Fibroblast of the conjunctiva (primary cell): ENCODE measurements at regions not wholly inside any gene's neighbourhood (a gene's known extent, or its start where the extent isn't known, plus 50 kb on each side); places are given as distances from the start of the nearest gene placed in this dataset.

Experiments used
- DNase-seq: peaks from one replicate; pipeline ENCODE4 v3.0.0-alpha.2; 2010; ENCODE audit warnings: low read depth

- DNase-seq = no peak
Observed at GRCh38 chr20:24762791-24763350, 186.2 kb upstream of the CST7 start.

DNA sequence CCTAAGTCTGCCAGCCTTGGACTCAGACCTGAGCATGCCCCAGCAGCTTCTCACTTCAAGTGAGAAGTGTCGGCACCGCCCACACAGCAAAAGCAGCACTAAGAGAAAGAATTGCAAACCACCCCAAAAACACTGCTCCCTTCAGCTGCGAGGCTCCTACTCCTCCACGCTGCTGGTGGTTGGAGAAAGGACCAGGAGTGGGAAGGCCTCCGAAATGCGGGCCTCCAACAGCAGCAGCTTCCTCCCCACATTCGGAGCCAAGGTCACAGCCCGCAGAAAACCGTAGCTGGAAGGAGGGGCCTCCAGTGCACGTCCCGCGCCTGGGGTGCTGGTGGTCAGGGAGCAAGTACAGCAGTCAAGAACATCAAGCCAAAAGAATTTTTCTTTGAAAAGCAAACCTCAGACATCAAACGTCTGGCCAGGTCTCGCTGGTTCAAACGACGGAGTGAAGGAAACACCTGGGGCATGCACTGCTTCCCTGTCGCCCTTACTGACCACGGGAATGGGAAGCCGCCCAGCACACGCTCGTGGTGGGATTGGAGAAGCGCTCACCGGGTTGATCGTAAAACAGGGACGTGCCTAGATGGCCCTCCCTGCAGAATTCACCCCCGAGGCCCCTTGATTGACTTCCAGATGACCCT, 185.6 kb upstream of the CST7 start:
- DNase-seq = no peak

DNA sequence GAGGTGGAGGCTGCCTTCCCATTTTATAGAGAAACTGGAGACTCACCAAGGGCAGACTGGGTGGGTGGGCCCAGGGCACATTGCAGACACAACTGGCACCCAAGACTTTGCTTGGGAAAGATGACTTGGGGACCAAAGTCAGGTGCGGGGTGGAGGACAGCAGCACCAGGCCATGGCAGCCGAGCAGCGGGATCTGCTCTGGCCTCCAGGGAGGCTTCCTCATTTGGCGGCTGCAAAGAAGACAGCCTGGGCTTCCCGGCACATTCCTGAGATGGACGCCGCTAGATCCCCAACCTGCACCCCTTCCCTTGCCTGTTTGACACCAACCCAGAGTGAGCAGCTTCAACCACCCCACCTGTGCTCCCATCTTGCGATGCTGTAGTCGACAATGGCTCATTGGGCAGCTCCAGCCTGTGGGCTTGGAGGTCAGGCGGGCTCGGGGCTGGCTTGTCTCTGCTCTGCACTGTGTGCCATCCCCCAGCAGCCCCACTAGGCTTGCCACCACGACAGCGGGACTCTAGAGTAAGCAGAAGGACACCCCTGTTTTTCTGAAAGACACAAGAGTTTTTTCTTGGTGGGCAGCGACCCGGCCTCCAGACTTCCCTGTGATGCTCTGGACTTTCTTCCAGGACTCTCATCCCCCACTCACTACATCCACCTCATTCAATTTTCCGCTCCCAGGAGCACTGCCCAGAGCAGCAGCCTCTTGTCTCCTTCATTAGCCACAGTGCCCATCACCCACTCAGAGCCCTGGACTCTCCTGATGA, 184.9 kb upstream of the CST7 start:
- no peak for DNase-seq

GRCh38 chr20:24764794-24765202, 184.3 kb upstream of the CST7 start:
- DNase-seq = no peak

- DNase-seq = no peak
Observed at GRCh38 chr20:24765316-24766142, 183.5 kb upstream of the CST7 start.

- DNase-seq = no peak
Observed at GRCh38 chr20:24766143-24766527, 182.9 kb upstream of the CST7 start.

DNA sequence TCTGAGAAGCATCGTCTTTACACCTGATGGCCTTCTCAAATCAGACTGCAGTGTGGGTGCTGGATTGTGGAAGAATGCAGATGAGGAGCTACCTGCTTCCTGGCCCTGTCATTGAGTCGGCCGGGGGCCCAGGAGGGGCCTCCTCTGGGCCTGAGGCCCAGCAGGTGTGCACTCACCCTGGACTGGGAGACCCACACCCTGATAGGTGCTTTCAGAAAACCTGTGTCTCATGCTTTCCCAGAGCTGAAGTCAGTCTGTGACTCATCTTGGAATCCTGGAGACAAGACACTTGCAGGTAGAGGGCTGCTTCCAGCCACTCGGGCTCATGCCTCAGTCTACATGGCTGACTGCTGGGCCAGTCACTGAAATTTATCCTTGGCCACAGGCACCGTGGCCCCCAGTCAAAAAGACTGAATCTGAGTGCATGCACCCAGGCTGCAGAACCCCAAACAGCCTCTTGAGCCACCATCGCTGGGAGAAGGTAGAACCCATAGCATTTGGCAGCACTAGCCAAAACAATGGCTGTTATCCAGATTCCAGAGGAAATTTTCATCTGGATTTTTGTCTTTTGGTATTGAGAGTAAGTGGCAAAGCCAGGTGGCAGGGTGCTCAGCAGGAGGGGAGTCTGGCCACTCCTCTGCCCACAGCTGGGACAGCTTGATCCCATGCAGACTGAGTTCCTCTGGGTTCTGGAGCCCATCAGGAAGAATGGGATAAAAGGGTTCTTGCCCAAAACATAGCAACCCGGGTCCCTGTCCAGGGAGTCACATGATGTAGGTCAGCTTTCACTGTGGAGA, 182.0 kb upstream of the CST7 start:
- DNase-seq = no peak

GRCh38 chr20:24767623-24768100, 181.4 kb upstream of the CST7 start:
- DNase-seq = no peak

GRCh38 chr20:24768201-24768636, 180.8 kb upstream of the CST7 start:
- DNase-seq = no peak

GRCh38 chr20:24768713-24769601, 180.1 kb upstream of the CST7 start:
- DNase-seq = no peak

DNA sequence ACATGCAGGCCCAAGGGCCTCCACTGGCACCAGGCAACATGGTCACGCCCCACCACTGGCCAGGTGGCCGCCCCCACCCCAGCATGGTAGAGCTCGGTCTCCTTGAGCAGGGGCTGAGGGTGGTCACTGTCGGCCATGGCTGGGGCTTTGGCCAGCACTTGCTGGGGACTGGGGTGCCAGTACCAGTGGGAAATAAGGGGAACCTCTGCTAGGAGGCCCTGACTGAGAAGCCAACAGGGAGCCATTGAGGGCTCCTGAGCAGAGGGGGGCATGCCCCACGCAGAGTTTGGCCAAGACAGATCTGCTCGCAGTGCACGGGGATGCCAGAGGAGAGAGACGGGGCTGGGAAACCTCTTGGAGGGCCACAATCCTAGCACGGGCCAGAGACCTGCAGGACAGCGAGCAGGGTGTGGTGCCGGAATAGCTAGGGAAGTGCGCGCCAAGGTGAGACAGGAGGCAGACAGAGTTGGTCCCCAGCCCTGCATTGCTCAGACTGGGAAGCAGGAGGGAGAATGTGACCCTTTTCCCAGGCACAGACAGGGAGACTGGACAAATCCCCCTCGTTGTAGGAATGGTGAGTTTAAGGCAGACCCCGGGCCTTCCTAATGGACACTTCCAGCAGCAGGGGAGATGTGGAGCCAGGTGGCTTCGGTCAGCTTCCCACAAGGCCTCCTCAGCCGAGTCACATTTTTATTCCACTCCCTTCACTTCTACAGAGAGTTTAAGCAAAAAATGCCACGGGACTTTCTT, 179.0 kb upstream of the CST7 start:
- DNase-seq = no peak

DNA sequence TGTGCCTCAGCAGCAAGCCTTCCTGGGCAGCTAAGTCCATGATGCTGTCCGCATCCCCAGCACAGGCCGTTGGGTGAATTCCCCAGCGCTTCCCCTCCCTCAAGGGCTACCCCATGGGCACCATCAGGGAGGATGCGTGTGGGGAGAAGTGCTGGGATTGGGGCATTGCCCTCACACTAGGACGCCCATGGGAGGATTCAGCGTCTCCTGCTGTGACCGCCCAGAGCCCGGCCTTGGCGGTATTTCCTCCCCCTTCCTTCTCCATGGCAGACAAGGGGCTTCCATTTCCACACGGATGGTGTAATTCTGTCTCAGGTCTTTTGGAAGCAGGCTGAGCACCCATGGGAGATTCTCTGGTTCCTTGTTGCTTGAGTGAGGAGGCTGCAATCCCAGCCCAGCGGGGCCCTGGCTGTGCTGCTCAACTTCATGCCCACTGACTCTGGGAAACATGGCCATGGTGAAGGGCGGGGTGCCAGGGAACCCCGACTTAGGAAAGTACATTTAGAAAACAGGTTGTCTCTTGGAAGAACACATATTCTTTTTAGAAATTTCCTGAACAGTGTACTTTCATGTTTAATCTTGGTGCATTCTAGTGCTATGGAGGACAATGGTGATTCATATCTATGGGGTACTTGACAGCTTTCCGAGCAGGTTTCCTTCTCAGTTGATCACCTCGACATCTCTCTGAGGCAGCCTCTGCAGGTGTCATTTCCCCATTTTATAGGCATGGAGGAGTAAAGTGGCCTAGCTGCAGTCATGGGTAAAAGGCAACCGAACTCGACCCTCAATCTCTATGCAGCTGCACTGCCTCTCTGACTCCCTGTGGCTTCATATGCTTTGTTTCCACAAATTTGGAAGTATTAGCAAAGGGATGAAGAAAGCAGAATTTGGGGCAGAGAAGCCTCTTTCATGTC, 178.2 kb upstream of the CST7 start:
- DNase-seq = no peak

DNA sequence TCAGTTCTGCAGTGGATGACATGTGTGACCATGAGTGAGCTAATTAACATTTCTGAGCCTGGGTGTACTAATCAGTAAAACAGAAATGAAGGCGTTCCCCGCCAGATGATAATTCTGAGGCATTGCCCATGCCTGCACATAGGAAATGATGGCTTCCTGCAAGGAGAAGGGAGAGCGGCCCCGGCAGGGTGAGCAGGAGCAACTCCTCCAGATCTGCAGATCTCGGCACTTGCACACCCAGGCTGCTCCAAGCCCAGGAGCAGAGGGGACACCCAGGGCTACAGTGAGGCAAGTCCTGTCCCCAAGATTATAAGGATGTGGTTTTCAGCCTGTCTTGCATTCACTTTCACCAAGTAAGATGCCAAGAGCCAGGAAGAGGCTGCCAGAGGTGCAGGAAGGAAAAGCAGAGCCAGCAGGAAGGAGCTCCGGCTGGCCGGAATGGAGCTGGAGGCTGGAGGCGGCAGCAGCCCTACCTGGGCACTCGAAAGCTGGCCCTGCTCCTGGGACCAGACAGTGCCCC, 177.5 kb upstream of the CST7 start:
- DNase-seq = no peak

- DNase-seq = no peak
Observed at GRCh38 chr20:24772667-24773066, 176.4 kb upstream of the CST7 start.

GRCh38 chr20:24773168-24773567, 175.9 kb upstream of the CST7 start:
- no peak for DNase-seq

- DNase-seq = peak; percentile 2
Observed at GRCh38 chr20:24773751-24774201, 175.3 kb upstream of the CST7 start.

DNA sequence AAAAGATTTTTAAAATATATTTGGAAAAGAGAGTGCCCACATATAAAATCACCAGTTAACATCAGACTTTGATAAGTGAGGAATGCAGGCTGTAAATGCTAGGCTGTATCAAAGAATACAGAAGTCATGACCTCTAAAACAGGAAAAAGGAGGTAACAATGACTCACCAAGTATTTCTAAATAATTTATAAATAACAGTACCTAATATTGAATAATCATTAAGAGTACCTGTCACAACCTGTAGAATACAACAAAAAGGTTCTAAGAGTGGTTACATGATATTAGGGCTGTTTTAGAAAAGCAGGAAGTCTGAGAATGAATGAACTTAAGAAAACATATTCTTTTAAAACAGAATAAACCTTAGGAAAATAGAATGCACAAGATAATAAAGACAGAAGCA, 173.1 kb upstream of the CST7 start:
- DNase-seq = no peak

- no peak for DNase-seq
Observed at GRCh38 chr20:24776755-24777271, 172.3 kb upstream of the CST7 start.
